ENCODE measurements at regions not wholly inside any gene's neighbourhood (a gene's known extent, or its start where the extent isn't known, plus 50 kb on each side); places are given as distances from the start of the nearest gene placed in this dataset.
"Not testable (repeated sequence)": the region's sequence is repeated elsewhere in the genome, so short reads cannot be mapped to it uniquely, and the experiment has no call there.

GRCh38 chr6:144437105-144437504, 152.0 kb downstream of the UTRN start:
- TF ChIP-seq ZSCAN18 (CRISPR knock-in tag; IDR thresholded peaks at IDR 0.05) = no peak
- no peak for TF ChIP-seq MXD4 (CRISPR knock-in tag; IDR thresholded peaks at IDR 0.05; ENCODE audit: borderline replicate concordance)
- TF ChIP-seq CDX4 (CRISPR knock-in tag; IDR thresholded peaks at IDR 0.05; ENCODE audit: borderline replicate concordance) = no peak
- no peak overlapping the region for H3K4me3 Mint-ChIP-seq
- peaks cover 81% of the 10 kb centered on the region for H3K36me3 Mint-ChIP-seq
- peaks cover 47% of the 10 kb centered on the region for H3K9me3 Mint-ChIP-seq
- ChIA-PET POLR2A (interaction anchor here (0.6 kb wide), 1 partner anchor 88 kb away, joined by 4 read pairs; no protein-coding TSS in a partner anchor), CTCF (no interaction called here)
- no peaks in the 10 kb centered on the region for H3K4me1 Mint-ChIP-seq
- DNase-seq (ENCODE audit: low spot score) (no peak), ATAC-seq (no peak)
- H3K27ac Mint-ChIP-seq = no peak overlapping the region; the same call in 1 of the 2 replicates
- H3K27me3 Mint-ChIP-seq (ENCODE audit: low read depth) = no peaks in the 10 kb centered on the region

- CTCF ChIA-PET = no interaction called here
- DNase-seq (ENCODE audit: low spot score) (no peak), ATAC-seq (no peak)
- no peak overlapping the region for H3K27ac Mint-ChIP-seq
- no peaks in the 10 kb centered on the region for H3K4me1 Mint-ChIP-seq
- peaks cover 87% of the 10 kb centered on the region for H3K36me3 Mint-ChIP-seq
- H3K9me3 Mint-ChIP-seq = peaks cover 47% of the 10 kb centered on the region
- POLR2A ChIA-PET = no interaction called here
- no peaks in the 10 kb centered on the region for H3K27me3 Mint-ChIP-seq (ENCODE audit: low read depth)
- no peak overlapping the region for H3K4me3 Mint-ChIP-seq
- TF ChIP-seq ZNF232 (CRISPR knock-in tag; IDR thresholded peaks at IDR 0.05) (no peak), ZNF121 (CRISPR knock-in tag; IDR thresholded peaks at IDR 0.05) (no peak), JAZF1 (CRISPR knock-in tag; IDR thresholded peaks at IDR 0.05) (no peak), ZNF512 (CRISPR knock-in tag; IDR thresholded peaks at IDR 0.05; ENCODE audit: borderline replicate concordance) (no peak), MXD4 (CRISPR knock-in tag; IDR thresholded peaks at IDR 0.05; ENCODE audit: borderline replicate concordance) (no peak), ATF1 (CRISPR knock-in tag; IDR thresholded peaks at IDR 0.05) (no peak), USF1 (CRISPR knock-in tag; IDR thresholded peaks at IDR 0.05) (no peak), FOXP4 (CRISPR knock-in tag; IDR thresholded peaks at IDR 0.05) (no peak), NR3C1 (CRISPR knock-in tag; conservative IDR thresholded peaks at IDR 0.05; ENCODE audit: low read depth) (no peak), ZNF425 (CRISPR knock-in tag; conservative IDR thresholded peaks at IDR 0.05) (no peak)
These were observed 153.0 kb downstream of the UTRN start for GRCh38 chr6:144438103-144438502.

- no peak overlapping the region for H3K27ac Mint-ChIP-seq
- no peak overlapping the region for H3K4me3 Mint-ChIP-seq
- H3K4me1 Mint-ChIP-seq = no peaks in the 10 kb centered on the region
- peaks cover 84% of the 10 kb centered on the region for H3K36me3 Mint-ChIP-seq
- H3K9me3 Mint-ChIP-seq = peaks cover 47% of the 10 kb centered on the region
- ChIA-PET POLR2A (no interaction called here), CTCF (interaction anchor here (0.6 kb wide), 1 partner anchor 43 kb away, joined by 3 read pairs; no protein-coding TSS in a partner anchor)
- DNase-seq (ENCODE audit: low spot score) = no peak
- no peak for ATAC-seq
- no peaks in the 10 kb centered on the region for H3K27me3 Mint-ChIP-seq (ENCODE audit: low read depth)
- TF ChIP-seq RORB (CRISPR knock-in tag; IDR thresholded peaks at IDR 0.05) (no peak), CREM (CRISPR knock-in tag; IDR thresholded peaks at IDR 0.05) (no peak), GABPB1 (CRISPR knock-in tag; IDR thresholded peaks at IDR 0.05) (no peak)
These were observed 153.9 kb downstream of the UTRN start for GRCh38 chr6:144439016-144439415.

GRCh38 chr6:144441801-144442200, 156.7 kb downstream of the UTRN start:
- POLR2A ChIA-PET; H3K27me3 Mint-ChIP-seq (ENCODE audit: low read depth); DNase-seq (ENCODE audit: low spot score); H3K27ac Mint-ChIP-seq; H3K4me3 Mint-ChIP-seq; CTCF ChIA-PET; ATAC-seq; H3K4me1 Mint-ChIP-seq: not testable (repeated sequence)
- Mint-ChIP-seq H3K9me3 (peaks cover 40% of the 10 kb centered on the region), H3K36me3 (peaks cover 64% of the 10 kb centered on the region)

Measured in WTC11 (cell line).